HepG2 (cell line): ENCODE measurements at regions not wholly inside any gene's neighbourhood (a gene's known extent, or its start where the extent isn't known, plus 50 kb on each side); places are given as distances from the start of the nearest gene placed in this dataset.
A peak's percentile ranks its signal among the peaks of the same experiment; 100 is the strongest.

Experiments used
- CC2D1A ChIP-seq: sonication (generic); formaldehyde crosslinking; IDR thresholded peaks from 2 replicates; pipeline ENCODE4 v1.8.1; 2023; ENCODE audit warnings: mild to moderate bottlenecking, missing genetic modification reagents
- GLI4 ChIP-seq: sonication (generic); formaldehyde crosslinking; IDR thresholded peaks from 2 replicates; pipeline ENCODE4 v1.5.1; 2020; ENCODE audit warnings: missing genetic modification reagents, mild to moderate bottlenecking, moderate library complexity, borderline replicate concordance
- NCOA5 ChIP-seq: sonication (generic); formaldehyde crosslinking; IDR thresholded peaks from 2 replicates; pipeline ENCODE4 v1.4.0; 2020; ENCODE audit warnings: missing genetic modification reagents
- SRSF9 ChIP-seq: fragments of 200-400 bp; formaldehyde crosslinking; IDR thresholded peaks from 2 replicates; pipeline ENCODE4 v1.6.1; 2018; ENCODE audit warnings: borderline replicate concordance, mild to moderate bottlenecking, low read depth, low read length; ENCODE audit not compliant: insufficient read depth, poor library complexity, severe bottlenecking
- ZBTB42 ChIP-seq: sonication (generic); formaldehyde crosslinking; IDR thresholded peaks from 2 replicates; pipeline ENCODE4 v1.5.0; 2020; ENCODE audit warnings: mild to moderate bottlenecking, missing genetic modification reagents
- ZNF468 ChIP-seq: sonication (generic); formaldehyde crosslinking; IDR thresholded peaks from 2 replicates; pipeline ENCODE4 v1.8.0; 2022; ENCODE audit warnings: mild to moderate bottlenecking, moderate library complexity, missing genetic modification reagents
- ZNF577 ChIP-seq: sonication (generic); formaldehyde crosslinking; IDR thresholded peaks from 2 replicates; pipeline ENCODE4 v1.4.0; 2020; ENCODE audit warnings: mild to moderate bottlenecking, low read depth, missing genetic modification reagents, borderline replicate concordance
- ZNF616 ChIP-seq: sonication (generic); formaldehyde crosslinking; IDR thresholded peaks from 2 replicates; pipeline ENCODE4 v1.5.0; 2020; ENCODE audit warnings: low read depth, mild to moderate bottlenecking, missing genetic modification reagents
- TF ChIP-seq, protein P1 (sequence below): IDR thresholded peaks from 2 replicates; pipeline ENCODE4 v1.6.1; 2016; ENCODE audit warnings: low read depth, missing genetic modification reagents, missing compliant biosample characterization
- TF ChIP-seq, protein P2 (sequence below): sonication (generic); formaldehyde crosslinking; IDR thresholded peaks from 2 replicates; pipeline ENCODE4 v1.4.0; 2020; ENCODE audit warnings: mild to moderate bottlenecking, missing genetic modification reagents
- TF ChIP-seq, protein P3 (sequence below): sonication (generic); formaldehyde crosslinking; IDR thresholded peaks from 2 replicates; pipeline ENCODE4 v1.5.1; 2020; ENCODE audit warnings: mild to moderate bottlenecking, missing genetic modification reagents, moderate library complexity

DNA sequence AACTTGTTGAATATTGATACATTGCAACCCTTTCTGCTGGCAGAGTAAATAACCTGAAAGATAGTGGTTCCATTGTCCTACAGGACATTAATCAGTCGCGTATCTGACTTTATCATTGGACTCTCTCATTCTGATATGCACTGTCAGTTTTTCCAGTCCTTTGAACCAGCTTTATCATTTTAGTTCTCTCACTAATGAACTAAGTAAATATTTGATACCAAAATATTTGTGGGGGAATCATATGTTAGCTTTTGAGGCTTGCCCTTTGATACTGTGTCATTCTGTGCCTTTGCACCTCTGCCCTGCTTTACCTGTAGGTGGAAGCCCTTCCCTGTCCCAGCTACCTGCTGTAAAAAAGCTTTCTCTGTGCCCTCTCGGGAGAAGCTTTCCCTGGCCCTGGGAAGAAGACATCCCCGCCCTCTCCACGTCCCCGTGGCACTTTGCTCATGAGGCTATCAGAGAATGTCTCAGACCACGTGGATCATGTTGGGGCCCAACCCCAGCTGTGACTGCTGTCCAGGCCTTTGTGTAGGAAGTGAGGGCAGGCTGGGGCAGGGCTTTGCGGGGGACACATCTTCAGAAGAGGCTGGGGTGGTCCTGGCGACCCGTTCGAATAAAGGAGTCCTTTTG is 117.8 kb upstream of the NXT1 start (continued):
- TF ChIP-seq, protein P1, sequence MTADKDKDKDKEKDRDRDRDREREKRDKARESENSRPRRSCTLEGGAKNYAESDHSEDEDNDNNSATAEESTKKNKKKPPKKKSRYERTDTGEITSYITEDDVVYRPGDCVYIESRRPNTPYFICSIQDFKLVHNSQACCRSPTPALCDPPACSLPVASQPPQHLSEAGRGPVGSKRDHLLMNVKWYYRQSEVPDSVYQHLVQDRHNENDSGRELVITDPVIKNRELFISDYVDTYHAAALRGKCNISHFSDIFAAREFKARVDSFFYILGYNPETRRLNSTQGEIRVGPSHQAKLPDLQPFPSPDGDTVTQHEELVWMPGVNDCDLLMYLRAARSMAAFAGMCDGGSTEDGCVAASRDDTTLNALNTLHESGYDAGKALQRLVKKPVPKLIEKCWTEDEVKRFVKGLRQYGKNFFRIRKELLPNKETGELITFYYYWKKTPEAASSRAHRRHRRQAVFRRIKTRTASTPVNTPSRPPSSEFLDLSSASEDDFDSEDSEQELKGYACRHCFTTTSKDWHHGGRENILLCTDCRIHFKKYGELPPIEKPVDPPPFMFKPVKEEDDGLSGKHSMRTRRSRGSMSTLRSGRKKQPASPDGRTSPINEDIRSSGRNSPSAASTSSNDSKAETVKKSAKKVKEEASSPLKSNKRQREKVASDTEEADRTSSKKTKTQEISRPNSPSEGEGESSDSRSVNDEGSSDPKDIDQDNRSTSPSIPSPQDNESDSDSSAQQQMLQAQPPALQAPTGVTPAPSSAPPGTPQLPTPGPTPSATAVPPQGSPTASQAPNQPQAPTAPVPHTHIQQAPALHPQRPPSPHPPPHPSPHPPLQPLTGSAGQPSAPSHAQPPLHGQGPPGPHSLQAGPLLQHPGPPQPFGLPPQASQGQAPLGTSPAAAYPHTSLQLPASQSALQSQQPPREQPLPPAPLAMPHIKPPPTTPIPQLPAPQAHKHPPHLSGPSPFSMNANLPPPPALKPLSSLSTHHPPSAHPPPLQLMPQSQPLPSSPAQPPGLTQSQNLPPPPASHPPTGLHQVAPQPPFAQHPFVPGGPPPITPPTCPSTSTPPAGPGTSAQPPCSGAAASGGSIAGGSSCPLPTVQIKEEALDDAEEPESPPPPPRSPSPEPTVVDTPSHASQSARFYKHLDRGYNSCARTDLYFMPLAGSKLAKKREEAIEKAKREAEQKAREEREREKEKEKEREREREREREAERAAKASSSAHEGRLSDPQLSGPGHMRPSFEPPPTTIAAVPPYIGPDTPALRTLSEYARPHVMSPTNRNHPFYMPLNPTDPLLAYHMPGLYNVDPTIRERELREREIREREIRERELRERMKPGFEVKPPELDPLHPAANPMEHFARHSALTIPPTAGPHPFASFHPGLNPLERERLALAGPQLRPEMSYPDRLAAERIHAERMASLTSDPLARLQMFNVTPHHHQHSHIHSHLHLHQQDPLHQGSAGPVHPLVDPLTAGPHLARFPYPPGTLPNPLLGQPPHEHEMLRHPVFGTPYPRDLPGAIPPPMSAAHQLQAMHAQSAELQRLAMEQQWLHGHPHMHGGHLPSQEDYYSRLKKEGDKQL (CRISPR knock-in tag), result no peak
- TF ChIP-seq NCOA5 (CRISPR knock-in tag), result no peak
- TF ChIP-seq, protein P2, sequence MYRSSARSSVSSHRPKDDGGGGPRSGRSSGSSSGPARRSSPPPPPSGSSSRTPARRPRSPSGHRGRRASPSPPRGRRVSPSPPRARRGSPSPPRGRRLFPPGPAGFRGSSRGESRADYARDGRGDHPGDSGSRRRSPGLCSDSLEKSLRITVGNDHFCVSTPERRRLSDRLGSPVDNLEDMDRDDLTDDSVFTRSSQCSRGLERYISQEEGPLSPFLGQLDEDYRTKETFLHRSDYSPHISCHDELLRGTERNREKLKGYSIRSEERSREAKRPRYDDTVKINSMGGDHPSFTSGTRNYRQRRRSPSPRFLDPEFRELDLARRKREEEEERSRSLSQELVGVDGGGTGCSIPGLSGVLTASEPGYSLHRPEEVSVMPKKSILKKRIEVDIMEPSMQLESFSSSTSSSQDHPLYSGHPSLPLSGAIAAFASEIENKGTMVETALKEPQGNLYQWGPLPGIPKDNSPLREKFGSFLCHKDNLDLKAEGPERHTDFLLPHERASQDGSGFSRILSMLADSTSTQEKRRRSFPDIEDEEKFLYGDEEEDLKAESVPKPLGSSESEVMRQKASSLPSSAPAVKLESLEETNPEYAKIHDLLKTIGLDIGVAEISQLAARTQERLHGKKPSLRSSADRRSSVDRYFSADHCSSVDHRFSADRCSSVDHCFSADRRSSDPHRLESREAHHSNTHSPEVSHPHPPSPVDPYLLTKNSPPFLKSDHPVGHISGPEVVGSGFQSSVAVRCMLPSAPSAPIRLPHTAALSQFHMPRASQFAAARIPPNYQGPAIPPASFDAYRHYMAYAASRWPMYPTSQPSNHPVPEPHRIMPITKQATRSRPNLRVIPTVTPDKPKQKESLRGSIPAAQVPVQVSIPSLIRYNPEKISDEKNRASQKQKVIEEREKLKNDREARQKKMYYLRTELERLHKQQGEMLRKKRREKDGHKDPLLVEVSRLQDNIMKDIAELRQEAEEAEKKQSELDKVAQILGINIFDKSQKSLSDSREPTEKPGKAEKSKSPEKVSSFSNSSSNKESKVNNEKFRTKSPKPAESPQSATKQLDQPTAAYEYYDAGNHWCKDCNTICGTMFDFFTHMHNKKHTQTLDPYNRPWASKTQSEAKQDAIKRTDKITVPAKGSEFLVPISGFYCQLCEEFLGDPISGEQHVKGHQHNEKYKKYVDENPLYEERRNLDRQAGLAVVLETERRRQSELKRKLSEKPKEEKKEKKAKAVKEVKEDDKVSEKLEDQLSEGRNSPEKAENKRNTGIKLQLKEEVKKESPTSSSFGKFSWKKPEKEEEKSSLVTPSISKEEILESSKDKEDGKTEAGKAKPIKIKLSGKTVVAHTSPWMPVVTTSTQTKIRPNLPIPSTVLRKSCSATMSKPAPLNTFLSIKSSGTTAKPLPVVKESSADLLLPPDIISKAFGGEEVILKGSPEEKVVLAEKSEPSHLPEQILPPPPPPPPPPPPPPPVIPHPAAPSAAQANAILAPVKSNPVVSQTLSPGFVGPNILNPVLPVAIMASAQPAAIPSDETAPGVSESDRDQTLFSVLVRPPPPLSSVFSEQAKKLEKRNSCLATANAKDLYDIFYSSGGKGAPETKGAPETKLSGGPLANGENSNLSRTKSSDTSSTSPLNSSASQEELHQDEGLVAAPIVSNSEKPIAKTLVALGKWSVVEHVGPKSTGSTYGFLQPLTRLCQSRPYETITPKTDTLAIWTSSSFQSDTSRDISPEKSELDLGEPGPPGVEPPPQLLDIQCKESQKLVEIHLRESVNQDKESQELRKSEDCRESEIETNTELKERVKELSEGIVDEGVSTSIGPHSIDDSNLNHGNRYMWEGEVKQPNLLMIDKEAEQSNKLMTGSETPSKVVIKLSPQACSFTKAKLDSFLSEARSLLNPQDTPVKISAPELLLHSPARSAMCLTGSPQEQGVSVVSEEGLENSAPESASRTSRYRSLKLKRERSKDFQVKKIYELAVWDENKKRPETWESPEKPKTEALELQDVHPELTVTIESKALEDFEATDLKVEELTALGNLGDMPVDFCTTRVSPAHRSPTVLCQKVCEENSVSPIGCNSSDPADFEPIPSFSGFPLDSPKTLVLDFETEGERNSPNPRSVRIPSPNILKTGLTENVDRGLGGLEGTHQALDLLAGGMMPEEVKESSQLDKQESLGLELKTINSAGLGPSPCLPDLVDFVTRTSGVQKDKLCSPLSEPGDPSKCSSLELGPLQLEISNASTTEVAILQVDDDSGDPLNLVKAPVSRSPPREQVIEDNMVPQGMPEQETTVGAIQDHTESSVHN (CRISPR knock-in tag), result no peak
- no peak for TF ChIP-seq ZNF468 (CRISPR knock-in tag)
- TF ChIP-seq ZBTB42 (CRISPR knock-in tag), result no peak
- TF ChIP-seq CC2D1A, result no peak
- no peak for TF ChIP-seq ZNF616 (CRISPR knock-in tag)
- no peak for TF ChIP-seq GLI4 (CRISPR knock-in tag)
- no peak for TF ChIP-seq SRSF9
- no peak for TF ChIP-seq ZNF577 (CRISPR knock-in tag)
- TF ChIP-seq, protein P3, sequence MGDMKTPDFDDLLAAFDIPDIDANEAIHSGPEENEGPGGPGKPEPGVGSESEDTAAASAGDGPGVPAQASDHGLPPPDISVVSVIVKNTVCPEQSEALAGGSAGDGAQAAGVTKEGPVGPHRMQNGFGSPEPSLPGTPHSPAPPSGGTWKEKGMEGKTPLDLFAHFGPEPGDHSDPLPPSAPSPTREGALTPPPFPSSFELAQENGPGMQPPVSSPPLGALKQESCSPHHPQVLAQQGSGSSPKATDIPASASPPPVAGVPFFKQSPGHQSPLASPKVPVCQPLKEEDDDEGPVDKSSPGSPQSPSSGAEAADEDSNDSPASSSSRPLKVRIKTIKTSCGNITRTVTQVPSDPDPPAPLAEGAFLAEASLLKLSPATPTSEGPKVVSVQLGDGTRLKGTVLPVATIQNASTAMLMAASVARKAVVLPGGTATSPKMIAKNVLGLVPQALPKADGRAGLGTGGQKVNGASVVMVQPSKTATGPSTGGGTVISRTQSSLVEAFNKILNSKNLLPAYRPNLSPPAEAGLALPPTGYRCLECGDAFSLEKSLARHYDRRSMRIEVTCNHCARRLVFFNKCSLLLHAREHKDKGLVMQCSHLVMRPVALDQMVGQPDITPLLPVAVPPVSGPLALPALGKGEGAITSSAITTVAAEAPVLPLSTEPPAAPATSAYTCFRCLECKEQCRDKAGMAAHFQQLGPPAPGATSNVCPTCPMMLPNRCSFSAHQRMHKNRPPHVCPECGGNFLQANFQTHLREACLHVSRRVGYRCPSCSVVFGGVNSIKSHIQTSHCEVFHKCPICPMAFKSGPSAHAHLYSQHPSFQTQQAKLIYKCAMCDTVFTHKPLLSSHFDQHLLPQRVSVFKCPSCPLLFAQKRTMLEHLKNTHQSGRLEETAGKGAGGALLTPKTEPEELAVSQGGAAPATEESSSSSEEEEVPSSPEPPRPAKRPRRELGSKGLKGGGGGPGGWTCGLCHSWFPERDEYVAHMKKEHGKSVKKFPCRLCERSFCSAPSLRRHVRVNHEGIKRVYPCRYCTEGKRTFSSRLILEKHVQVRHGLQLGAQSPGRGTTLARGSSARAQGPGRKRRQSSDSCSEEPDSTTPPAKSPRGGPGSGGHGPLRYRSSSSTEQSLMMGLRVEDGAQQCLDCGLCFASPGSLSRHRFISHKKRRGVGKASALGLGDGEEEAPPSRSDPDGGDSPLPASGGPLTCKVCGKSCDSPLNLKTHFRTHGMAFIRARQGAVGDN (CRISPR knock-in tag), result peak; percentile 58
